ENCODE measurements at regions not wholly inside any gene's neighbourhood (a gene's known extent, or its start where the extent isn't known, plus 50 kb on each side); places are given as distances from the start of the nearest gene placed in this dataset.

DNA sequence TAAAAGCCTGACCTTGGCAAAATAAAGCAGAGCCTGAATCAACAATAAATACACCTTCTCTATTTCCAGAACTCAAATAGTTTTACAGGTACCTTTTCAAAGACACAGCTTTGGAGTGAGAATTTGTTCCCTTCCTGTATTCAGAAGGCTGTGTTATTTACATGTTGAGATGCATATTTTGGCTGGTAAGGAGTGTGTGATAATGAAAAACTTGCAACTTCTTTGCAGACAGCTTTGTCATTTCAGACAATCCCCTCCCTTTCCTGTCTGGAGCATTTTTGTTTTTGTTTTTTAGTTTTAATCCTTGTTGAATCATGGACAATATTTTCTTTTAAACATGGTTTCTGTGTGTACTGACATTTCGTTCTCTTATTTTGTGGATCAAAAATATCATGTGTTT lies 493.8 kb downstream of the FAT4 start:
- TF ChIP-seq, protein P1, sequence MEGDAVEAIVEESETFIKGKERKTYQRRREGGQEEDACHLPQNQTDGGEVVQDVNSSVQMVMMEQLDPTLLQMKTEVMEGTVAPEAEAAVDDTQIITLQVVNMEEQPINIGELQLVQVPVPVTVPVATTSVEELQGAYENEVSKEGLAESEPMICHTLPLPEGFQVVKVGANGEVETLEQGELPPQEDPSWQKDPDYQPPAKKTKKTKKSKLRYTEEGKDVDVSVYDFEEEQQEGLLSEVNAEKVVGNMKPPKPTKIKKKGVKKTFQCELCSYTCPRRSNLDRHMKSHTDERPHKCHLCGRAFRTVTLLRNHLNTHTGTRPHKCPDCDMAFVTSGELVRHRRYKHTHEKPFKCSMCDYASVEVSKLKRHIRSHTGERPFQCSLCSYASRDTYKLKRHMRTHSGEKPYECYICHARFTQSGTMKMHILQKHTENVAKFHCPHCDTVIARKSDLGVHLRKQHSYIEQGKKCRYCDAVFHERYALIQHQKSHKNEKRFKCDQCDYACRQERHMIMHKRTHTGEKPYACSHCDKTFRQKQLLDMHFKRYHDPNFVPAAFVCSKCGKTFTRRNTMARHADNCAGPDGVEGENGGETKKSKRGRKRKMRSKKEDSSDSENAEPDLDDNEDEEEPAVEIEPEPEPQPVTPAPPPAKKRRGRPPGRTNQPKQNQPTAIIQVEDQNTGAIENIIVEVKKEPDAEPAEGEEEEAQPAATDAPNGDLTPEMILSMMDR (IDR thresholded peaks at IDR 0.05) = no peak
- no peak for TF ChIP-seq EZH2 (IDR thresholded peaks at IDR 0.05; ENCODE audit: borderline replicate concordance, insufficient read depth, low read depth, low read length, poor library complexity, severe bottlenecking)

All from B cell (primary cell).